Ascending aorta (tissue), 2 donors: ENCODE measurements at regions not wholly inside any gene's neighbourhood (a gene's known extent, or its start where the extent isn't known, plus 50 kb on each side); places are given as distances from the start of the nearest gene placed in this dataset.

ENCODE experiments used
- DNase-seq, 2 donors: peaks; one replicate each; pipeline ENCODE4 v3.0.0-alpha.2; 2019; ENCODE audit warnings: low spot score in 2 of 2
- H3K27ac ChIP-seq, 2 donors: fragments of 200-600 bp; sonication (generic); one replicate each; pipeline ENCODE4 v1.5.1; 2016 to 2017; ENCODE audit warnings: mild to moderate bottlenecking in 1 of 2
- H3K27me3 ChIP-seq: fragments of 200-600 bp; sonication (generic); one replicate; pipeline ENCODE4 v1.5.1; 2017
- H3K36me3 ChIP-seq, 2 donors: fragments of 200-600 bp; sonication (generic); one replicate each; pipeline ENCODE4 v1.5.1; 2016
- H3K4me1 ChIP-seq, 2 donors: fragments of 200-600 bp; sonication (generic); one replicate each; pipeline ENCODE4 v1.5.1; 2016 to 2017; ENCODE audit warnings: mild to moderate bottlenecking in 1 of 2
- H3K4me3 ChIP-seq, 2 donors: fragments of 200-600 bp; sonication (generic); one replicate each; pipeline ENCODE4 v1.5.1; 2016 to 2017; ENCODE audit warnings: mild to moderate bottlenecking in 1 of 2
- H3K9me3 ChIP-seq, 2 donors: fragments of 200-600 bp; sonication (generic); one replicate each; pipeline ENCODE4 v1.5.1; 2016
- intact Hi-C: fragments of 100-400 bp; cut with DNase I; formaldehyde crosslinking; loops from one replicate; pipeline ENCODE4 v1.15.1; 2023
- TF ChIP-seq, protein P1 (sequence below), 3 experiments: fragments of 200-600 bp in 2 of 3; fragments of 450-650 bp in 1 of 3; sonication (generic) in 2 of 3; IDR thresholded peaks; one replicate each; pipeline ENCODE4 v1.5.1; 2016 to 2019; ENCODE audit warnings: antibody characterized with exemption in 3 of 3, mild to moderate bottlenecking in 1 of 3, moderate library complexity in 1 of 3

DNA sequence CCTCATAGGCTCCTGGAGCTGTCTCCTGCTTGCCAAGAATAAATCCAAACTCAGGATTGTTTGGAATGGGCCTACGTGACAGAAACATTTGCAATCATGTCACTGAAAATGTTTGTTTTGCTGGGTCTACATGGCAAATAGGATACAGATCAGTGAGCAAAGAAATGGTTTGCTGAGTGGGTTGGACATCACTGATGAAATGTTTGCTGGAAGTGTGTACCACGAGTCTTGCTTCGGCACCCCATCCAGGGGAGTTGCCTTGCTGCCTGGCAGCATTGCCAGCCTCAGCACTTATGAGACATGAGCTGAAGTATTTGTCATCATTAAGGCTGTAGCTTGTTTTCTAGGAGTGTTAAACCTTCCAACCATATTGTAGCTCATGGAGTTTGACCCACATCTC is 213.3 kb upstream of the CFAP20DC start:
- intact Hi-C loops, result no loop called here
- Histone ChIP-seq H3K9me3 (no peaks in the 10 kb centered on the region), H3K36me3 (no peaks in the 10 kb centered on the region), H3K4me3 (no peak overlapping the region), H3K27me3 (no peaks in the 10 kb centered on the region), H3K27ac (no peak overlapping the region), H3K4me1 (no peaks in the 10 kb centered on the region)
- DNase-seq, result no peak
- TF ChIP-seq, protein P1, sequence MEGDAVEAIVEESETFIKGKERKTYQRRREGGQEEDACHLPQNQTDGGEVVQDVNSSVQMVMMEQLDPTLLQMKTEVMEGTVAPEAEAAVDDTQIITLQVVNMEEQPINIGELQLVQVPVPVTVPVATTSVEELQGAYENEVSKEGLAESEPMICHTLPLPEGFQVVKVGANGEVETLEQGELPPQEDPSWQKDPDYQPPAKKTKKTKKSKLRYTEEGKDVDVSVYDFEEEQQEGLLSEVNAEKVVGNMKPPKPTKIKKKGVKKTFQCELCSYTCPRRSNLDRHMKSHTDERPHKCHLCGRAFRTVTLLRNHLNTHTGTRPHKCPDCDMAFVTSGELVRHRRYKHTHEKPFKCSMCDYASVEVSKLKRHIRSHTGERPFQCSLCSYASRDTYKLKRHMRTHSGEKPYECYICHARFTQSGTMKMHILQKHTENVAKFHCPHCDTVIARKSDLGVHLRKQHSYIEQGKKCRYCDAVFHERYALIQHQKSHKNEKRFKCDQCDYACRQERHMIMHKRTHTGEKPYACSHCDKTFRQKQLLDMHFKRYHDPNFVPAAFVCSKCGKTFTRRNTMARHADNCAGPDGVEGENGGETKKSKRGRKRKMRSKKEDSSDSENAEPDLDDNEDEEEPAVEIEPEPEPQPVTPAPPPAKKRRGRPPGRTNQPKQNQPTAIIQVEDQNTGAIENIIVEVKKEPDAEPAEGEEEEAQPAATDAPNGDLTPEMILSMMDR (IDR thresholded peaks at IDR 0.05), result no peak

DNA sequence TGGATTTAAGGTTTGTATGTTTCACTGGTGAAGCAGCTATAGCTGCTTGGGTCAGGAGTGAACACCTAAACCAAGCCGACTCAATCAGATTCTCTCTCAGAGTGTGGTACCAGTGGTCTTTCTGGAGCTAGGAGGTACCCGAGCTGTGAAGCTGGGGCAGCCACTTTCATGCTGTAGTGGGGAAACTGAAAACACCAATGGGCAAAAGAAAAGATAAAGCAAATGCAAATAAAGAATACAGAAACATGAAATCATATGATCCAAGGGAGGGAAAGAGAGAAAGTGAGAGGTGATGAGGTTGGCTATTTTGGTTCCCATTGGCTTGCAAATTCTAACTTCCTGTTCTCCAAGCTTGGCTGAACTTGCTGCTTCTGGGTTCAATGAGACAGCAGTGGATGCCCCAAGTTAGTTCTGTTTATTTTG is 212.3 kb upstream of the CFAP20DC start:
- intact Hi-C loops, result no loop called here
- no peaks in the 10 kb centered on the region for H3K36me3 ChIP-seq
- H3K27ac ChIP-seq, result no peak overlapping the region
- no peaks in the 10 kb centered on the region for H3K4me1 ChIP-seq
- no peaks in the 10 kb centered on the region for H3K27me3 ChIP-seq
- H3K4me3 ChIP-seq, result no peak overlapping the region
- no peaks in the 10 kb centered on the region for H3K9me3 ChIP-seq
- DNase-seq, result no peak
- TF ChIP-seq, protein P1 (IDR thresholded peaks at IDR 0.05), result no peak

DNA sequence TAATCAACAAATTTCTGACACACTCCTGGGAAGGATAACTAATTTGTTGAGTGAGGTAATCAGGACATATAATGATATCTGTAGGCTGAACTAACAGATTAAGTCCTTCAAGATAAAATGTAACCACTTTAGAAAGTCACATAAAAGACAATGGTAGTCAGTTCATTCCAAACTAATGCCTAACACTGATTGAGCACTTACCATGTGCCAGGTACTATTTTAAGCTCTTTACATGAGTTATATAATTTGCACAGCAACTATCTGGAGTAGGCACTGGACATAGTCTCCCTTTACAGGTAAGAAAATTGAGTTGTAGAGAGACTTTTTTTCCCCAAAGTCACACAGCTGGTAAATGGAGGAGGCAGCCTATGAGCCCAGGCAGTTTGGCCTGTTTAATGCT is 211.2 kb upstream of the CFAP20DC start:
- H3K4me1 ChIP-seq, result no peaks in the 10 kb centered on the region
- H3K9me3 ChIP-seq, result no peaks in the 10 kb centered on the region

GRCh38 chr3:59258550-59259260 is 208.9 kb upstream of the CFAP20DC start:
- no peak overlapping the region for H3K27ac ChIP-seq
- TF ChIP-seq, protein P1 (IDR thresholded peaks at IDR 0.05), result no peak
- H3K4me3 ChIP-seq, result no peak overlapping the region
- no peaks in the 10 kb centered on the region for H3K27me3 ChIP-seq
- no peak for DNase-seq
- H3K4me1 ChIP-seq, result no peaks in the 10 kb centered on the region
- H3K36me3 ChIP-seq, result no peaks in the 10 kb centered on the region
- no peaks in the 10 kb centered on the region for H3K9me3 ChIP-seq
- intact Hi-C loops, result no loop called here

More for the DNA sequence above, 211.2 kb upstream of the CFAP20DC start:
- Histone ChIP-seq H3K36me3 (no peaks in the 10 kb centered on the region), H3K27me3 (no peaks in the 10 kb centered on the region), H3K4me3 (no peak overlapping the region), H3K27ac (no peak overlapping the region)
- intact Hi-C loops, result no loop called here
- no peak for DNase-seq
- TF ChIP-seq, protein P1 (IDR thresholded peaks at IDR 0.05), result no peak

DNA sequence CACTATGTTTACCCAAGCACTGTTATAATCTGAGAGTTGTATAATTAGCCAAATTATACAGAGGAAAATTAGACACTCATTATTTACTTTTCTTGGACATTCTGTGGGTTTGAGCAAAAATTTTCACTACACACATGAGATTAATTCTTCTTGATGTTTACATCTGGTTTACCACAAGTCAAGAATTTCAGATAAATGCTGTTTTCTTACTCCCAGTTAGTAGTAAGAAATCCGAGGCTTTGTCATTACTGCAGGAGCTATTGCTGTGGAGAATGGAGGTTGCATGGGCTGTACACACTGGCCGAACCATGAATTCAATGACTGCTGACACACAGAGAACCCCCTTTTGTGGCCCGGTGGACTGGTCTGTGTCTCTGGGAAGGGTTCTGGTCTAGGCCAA is 207.7 kb upstream of the CFAP20DC start:
- Histone ChIP-seq H3K27me3 (no peaks in the 10 kb centered on the region), H3K4me3 (no peak overlapping the region), H3K27ac (no peak overlapping the region), H3K4me1 (no peaks in the 10 kb centered on the region), H3K9me3 (no peaks in the 10 kb centered on the region), H3K36me3 (no peaks in the 10 kb centered on the region)
- DNase-seq, result no peak
- intact Hi-C loops, result no loop called here
- TF ChIP-seq, protein P1 (IDR thresholded peaks at IDR 0.05), result no peak

DNA sequence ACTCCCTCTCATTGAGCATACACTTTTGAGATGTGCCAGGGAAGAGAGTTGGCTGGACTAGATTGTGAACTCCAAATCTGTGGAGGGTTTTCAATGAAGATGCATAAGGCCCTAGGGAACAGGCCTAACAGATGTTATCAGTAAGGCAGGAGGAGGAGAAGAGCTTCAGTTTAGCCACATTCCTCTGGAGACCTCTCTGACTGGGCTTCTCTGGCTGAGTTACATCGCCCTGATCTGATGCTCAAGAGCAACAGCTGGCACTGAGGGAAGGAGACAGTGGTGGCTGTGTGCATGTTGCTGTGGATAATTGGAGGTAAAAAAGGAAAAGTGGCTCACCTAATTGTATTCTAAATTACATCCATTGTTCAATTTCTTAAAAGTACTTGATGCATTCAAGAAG is 206.4 kb upstream of the CFAP20DC start:
- Histone ChIP-seq H3K4me1 (no peaks in the 10 kb centered on the region), H3K27me3 (no peaks in the 10 kb centered on the region), H3K9me3 (no peaks in the 10 kb centered on the region), H3K36me3 (no peaks in the 10 kb centered on the region), H3K27ac (no peak overlapping the region), H3K4me3 (no peak overlapping the region)
- intact Hi-C loops, result no loop called here
- TF ChIP-seq, protein P1 (IDR thresholded peaks at IDR 0.05), result no peak
- no peak for DNase-seq
